Stimulated activated CD8-positive, alpha-beta memory T cell treated with anti-CD3 and anti-CD28 coated beads, Interleukin-12 subunit alpha, Interleukin-12 subunit beta, amount 100 ng/mL, for 4 hours (primary cell): ENCODE measurements at regions not wholly inside any gene's neighbourhood (a gene's known extent, or its start where the extent isn't known, plus 50 kb on each side); places are given as distances from the start of the nearest gene placed in this dataset.
"Not testable (repeated sequence)": the region's sequence is repeated elsewhere in the genome, so short reads cannot be mapped to it uniquely, and the experiment has no call there.

Experiments
- DNase-seq: peaks from one replicate; pipeline ENCODE4 v3.0.0-alpha.2; 2020; ENCODE audit warnings: low read depth

- DNase-seq, result no peak
These were observed 61.8 kb downstream of the SDR9C7 start for GRCh38 chr12:56872366-56872765.

GRCh38 chr12:56867216-56867615 is 67.0 kb downstream of the SDR9C7 start:
- DNase-seq, result no peak

DNA sequence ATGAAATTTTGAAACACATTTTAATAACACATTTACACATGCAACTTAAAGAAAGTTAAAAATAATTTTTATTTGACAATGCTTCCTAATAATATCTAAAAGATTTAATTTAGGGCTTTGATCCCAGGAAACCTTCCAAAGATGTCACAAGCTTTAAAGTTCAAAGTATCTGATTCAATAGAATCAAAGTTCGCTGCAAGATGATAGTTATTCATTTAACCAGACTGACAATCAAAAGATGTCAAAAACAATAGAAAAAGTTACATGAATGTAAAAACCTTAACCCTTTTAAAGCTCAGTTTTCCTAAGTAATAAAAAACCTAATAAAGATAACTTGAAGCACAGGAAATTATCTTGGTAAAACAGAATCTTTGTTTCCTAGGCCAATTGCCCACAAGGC is 67.7 kb downstream of the SDR9C7 start:
- no peak for DNase-seq

GRCh38 chr12:56864318-56864717 is 69.9 kb downstream of the SDR9C7 start:
- no peak for DNase-seq

GRCh38 chr12:56863789-56864188 is 70.4 kb downstream of the SDR9C7 start:
- DNase-seq, result no peak

DNA sequence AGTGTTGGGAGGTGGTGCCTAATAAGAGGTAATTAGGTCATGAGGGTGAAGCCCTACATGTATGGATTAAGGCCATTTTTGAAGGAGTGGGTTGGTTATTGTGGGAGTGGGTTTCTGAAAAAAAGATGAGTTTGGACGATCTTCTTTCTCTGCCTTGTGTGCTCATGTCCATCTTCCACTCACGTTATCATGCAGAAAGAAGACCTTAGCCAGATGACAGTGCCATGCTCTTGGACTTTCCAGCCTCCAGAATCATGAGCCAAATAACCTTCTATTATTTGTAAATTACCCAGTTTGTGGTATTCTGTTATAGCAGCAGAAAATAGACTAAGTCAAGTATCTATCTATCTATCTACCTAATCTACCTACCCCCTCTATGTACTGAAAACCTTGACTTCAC is 71.9 kb downstream of the SDR9C7 start:
- no peak for DNase-seq

GRCh38 chr12:56853392-56853978 is 80.7 kb downstream of the SDR9C7 start:
- not testable (repeated sequence) for DNase-seq

GRCh38 chr12:56851462-56851861 is 82.7 kb downstream of the SDR9C7 start:
- no peak for DNase-seq

DNA sequence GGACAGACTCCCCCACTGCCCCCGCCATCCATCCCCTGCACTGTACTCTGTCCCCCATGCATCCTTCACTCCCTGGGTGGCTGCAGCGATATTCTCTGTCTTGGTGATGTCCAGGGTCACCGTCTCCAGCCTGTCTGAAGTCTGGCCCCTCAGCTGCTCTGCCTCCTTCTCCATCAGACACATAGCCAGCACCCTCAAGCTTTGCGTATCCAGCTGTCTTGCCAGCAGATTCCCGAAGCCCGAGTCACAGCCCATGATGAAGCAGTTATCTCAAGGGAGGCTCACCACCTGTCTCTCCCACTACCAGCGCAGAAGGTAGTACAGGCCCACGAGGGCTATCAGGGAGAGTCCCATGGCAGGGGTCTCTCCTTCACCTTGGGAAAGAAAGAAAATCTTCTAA is 77.8 kb downstream of the HSD17B6 start:
- no peak for DNase-seq

GRCh38 chr12:56839915-56840325 is 76.8 kb downstream of the HSD17B6 start:
- peak; percentile 2 for DNase-seq

DNA sequence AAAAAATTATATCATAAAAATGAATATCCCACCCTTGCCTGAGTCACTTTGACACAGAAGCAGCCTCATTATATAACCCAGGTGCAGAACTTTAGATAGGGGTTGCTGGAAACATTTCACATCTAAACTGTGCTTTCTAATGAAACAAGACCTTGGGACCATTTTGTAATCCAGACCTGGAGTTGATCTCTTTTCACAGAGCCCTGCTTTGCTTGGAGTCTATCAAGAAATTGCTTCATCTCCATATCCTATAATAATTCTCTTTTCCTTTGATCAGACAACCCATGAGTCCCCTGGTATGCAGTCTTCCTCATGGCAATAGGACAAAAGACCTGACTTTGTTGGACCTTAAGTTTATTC is 76.3 kb downstream of the HSD17B6 start:
- DNase-seq, result no peak

DNA sequence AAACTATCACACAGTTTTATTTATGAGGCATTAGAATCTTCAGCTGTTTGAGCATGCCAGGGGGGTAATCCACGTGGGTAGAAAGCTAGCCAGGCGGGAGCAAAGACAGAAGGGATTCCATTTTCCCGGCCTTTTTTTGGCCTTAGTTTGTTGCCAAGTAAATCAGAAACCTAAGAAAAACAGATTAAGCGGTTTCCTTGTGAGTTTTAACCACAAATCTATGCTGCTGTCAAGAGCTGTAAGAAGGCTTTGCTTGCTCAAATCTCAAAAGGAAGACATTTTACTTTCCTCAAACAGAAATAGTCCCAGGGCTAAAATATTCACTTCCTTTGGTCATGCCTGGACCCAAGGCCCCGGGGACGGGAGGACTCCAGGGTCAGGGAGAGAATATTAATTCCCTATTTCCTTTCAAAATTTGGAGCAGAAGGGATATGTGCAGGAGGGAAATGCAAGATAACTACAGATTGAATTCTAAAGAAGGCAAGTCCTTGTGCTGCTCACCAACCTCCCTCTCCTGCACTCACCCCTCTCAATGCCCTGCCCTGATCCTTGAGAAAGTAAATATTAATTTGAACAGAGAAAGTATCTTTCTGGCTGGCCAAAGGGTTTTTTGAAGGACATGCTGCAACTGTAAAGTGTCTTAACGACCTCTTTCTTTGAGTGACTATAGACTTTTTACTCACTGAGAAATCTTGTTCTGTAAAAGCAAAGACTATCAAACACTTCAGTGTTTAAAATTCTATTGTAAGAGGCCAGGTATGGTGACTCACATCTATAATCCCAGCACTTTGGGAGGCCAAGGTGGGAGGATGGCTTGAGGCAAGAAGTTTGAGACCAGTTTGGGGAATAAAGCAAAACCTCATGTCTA is 75.7 kb downstream of the HSD17B6 start:
- no peak for DNase-seq
